NCI-H2029 (cell line): ENCODE measurements at regions not wholly inside any gene's neighbourhood (a gene's known extent, or its start where the extent isn't known, plus 50 kb on each side); places are given as distances from the start of the nearest gene placed in this dataset.
"Not testable (repeated sequence)": the region's sequence is repeated elsewhere in the genome, so short reads cannot be mapped to it uniquely, and the experiment has no call there.

ENCODE experiments used
- DNase-seq: peaks from one replicate; lab custom pipeline; 2025; lab: John Stamatoyannopoulos, UW

DNA sequence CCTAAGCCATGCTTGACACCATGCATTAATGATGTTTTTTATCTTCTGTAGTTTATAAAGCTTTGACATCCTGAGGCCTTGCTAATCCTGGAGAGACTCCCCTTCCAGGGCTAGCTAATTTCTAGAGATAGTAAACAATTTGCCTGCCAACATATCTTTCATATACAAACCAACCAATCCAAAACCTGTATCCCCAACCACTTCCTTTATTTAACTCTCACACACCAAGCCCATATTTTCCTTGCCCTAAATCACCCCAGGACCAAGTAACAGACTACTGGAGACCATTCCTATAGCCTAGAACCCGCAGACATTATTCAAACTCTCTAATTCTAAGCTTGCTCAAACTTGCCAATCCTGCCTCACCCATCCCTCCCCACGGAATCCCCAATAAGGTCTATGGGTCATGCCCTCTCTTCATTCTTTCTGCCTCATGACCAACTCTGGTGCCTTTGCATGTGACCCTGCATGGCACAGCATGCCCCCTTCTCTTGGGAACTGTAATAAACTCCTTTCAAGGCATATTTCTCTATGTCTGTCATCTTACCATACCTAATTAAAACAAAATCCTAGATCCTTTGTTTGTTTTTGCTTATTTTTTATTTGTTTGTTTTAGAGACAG lies 116.6 kb upstream of the CACUL1 start:
- no peak for DNase-seq

DNA sequence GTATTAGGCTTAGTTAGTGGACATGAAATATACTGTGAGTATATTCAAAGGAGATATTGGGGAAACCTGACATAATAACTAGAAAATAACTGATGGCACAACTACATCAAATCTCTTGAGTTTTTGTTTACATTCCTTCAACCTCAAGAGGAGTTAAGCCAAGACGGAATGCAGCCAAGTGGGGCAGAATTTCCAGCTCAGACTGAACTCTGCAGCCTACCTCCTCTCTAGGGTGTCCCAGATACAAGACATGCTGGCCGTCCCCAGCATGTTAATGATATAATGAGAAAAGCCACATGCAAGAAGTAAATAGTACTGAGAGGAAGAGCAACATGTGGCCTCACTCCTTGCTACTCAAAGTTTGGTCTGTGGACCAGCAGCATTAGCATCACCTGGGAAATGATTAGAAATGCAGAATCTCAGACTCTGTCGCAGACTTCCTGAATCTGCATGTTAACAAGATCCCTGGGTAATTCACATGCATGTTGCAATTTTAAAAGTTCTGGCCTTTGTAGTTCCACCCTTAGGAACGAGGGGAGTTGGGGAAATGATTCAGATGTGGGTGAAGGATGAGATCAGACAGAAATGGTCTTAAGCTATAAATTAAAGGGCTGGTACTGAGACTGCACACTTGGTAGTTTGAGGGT lies 118.4 kb upstream of the CACUL1 start:
- no peak for DNase-seq

DNA sequence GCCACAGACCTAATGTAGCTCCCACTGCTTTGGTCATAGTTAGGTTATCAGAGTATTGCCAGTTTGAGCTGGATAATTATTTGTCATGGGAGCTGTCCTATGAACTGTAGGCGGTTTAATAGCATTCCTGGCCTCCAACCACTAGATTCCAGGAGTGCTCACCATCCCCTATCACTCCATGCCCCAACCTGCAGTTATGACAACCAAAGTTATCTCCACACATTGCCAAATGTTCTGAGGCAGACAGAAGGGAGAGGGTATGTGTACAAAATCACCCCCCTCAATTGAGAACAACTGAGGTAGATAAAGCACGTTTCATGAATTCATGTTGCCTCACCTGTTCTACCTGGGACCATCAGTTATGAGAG lies 119.0 kb upstream of the CACUL1 start:
- DNase-seq, result no peak

DNA sequence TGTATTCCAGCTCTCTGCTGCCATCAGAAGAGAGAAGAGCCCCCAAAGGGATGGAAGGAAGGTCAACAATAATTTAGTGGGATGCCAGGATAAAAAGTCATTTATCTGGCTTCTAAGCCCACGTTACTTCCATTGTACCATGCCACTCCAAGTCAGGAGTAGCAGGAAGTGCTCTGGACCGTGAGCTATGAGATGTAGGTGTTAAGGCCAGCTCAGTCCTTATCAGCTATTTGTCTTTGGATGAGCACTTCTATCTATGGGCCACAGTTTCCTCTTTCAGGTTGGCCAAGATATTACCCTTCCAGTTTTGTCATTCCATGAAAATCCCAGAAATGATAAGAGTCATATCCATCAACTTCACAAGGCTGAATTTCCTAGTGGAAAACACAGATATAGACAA lies 119.4 kb upstream of the CACUL1 start:
- DNase-seq, result no peak

DNA sequence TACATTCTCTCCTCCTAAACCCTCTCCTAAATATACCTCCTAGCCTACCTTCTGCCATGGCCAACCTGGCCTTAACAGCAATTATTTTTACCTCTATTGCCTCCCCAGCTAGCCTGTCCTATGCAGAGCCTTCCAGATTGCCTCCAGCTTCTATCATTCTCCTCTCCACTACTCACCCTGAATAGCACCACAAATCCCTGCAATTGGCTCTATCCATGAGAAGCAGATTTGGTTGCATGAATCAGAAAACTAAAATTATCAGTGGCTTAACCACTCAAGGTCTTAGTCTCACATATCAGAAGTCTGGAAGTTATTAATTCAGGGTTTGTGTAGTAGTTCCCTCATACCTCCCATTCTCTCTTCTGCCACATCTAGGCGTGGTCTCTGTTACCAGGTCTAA lies 120.3 kb upstream of the CACUL1 start:
- no peak for DNase-seq

DNA sequence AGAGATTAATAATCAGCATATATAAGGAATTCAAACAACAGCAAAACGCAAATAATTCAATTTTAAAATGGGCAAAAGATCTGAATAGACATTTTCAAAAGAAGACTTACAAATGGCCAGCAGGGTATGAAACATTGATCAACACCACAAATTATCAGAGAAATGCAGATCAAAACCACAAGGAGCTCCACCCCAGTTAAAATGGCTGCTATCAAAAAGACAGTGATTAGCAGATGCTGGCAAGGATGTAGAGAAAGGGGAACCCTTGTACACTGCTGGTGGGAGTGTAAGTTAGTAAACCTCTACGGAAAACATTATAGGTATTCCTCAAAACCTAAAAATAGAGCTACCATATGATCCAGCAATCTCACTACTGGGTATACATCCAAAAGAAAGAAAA lies 128.0 kb upstream of the CACUL1 start:
- no peak for DNase-seq

DNA sequence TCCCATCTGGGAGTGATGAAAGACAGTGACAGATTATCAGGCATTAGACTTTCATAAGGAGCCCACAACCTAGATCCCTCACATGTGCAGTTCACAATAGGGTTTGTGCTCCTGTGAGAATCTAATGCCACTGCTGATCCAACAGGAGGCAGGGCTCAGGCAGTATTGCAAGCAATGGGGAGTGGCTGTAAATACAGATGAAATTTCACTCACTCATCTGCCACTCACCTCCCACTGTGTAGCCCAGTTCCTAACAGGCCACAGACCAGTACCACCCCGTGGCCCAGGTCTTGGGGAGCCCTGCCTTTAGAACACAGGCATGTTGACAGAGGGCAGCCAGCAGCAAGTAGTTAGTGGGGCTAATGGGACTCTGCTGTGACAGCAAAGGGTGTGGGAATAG lies 137.3 kb upstream of the NANOS1 start:
- no peak for DNase-seq

DNA sequence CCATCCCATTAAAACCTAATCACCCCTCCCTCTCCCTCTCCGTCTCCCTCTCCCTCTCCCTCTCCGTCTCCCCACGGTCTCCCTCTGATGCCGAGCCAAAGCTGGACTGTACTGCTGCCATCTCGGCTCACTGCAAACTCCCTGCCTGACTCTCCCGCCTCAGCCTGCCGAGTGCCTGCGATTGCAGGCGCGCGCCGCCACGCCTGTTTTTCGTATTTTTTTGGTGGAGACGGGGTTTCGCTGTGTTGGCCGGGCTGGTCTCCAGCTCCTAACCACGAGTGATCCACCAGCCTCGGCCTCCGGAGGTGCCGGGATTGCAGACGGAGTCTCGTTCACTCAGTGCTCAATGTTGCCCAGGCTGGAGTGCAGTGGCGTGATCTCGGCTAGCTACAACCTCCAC lies 134.6 kb upstream of the NANOS1 start:
- DNase-seq, result not testable (repeated sequence)

DNA sequence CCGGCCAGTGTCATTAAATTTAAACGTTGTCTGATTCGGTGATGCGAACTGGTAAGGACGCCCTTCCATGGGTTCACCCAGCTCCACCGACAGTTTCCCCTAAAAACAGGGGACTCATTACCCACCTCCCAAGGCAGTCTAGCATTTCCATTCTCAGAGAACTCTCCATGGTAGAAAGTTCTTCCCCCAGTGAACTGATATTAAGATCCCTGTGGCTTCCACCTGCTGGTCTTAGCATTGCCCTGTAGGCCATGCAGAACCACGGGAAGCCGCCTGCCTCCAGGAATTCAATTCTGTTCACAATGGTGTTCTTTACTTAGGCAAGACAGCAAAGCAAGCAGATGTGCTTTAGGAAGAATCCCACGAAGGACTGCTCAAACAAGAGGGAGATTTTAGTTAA lies 128.9 kb upstream of the NANOS1 start:
- DNase-seq, result no peak

DNA sequence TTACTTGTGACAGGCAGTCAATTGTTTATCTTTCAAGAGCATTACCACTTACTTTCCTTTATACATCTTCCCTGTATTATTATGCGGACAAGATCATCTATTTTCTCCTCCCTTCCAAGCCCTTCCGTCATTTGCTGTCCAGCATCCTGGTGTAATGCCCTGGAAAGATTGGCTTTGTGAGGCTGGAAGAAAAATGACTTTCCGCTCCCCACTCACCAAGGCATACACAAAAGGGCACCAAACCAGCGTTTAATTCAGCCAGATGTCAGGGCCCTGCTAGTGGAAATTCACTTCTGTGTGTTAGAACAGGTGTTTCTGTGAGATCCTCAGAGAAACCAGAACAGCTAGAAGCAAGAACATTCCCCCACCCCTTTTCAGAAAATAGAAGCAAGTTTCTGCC lies 128.1 kb upstream of the NANOS1 start:
- DNase-seq, result no peak

DNA sequence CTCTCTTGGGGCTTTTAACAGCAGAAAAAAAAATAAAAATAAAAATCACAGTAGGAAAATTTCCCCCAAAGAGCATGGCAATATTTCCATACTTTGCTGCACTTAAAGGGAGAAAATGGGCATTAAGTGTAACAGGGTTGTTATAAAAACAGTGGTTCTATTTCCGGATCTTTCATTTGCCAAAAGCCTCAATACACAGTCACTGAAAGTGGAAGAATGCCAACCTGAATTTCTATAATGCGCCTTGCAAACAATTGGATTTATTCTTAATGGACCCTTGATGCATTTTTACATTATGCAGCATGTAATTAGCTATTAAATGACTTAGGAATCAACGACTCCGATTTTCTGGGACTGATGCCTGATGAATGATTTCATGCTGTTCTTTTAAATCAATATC lies 127.6 kb upstream of the NANOS1 start:
- DNase-seq, result no peak

DNA sequence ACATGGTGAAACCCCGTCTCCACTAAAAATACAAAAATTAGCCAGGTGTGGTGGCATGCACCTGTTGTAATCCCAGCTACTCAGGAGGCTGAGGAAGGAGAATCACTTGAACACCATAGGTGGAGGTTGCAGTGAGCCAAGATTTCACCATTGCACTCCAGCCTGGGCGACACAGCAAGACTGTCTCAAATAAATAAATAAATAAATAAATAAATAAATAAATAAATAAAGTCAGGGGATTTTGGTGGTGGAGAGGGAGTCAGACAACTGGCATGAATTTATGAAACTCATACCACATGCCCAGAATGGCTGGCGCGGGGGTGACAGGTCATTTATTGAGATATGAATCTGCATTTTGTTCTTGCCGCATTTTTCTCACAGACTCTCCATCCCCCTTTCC lies 126.9 kb upstream of the NANOS1 start:
- not testable (repeated sequence) for DNase-seq

DNA sequence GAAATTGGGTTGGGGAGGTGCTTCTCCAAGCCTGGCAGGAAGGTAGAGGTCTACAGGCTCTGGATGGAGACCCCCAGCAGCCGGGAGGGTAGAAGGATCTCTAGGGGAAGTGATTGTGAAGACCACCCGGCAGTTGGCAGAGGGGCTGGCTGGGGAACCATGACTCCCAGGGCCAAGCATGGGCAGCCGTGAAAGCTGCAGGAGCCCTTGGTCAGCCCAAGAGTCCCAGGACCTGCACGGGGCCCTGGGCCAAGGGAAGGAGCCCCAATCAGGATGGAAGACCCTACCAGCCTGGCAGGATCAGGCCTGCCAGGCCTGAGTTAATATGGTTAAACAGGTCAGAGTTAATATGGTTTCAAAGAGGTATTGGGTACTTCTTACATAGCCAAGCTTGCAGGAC lies 126.3 kb upstream of the NANOS1 start:
- no peak for DNase-seq

DNA sequence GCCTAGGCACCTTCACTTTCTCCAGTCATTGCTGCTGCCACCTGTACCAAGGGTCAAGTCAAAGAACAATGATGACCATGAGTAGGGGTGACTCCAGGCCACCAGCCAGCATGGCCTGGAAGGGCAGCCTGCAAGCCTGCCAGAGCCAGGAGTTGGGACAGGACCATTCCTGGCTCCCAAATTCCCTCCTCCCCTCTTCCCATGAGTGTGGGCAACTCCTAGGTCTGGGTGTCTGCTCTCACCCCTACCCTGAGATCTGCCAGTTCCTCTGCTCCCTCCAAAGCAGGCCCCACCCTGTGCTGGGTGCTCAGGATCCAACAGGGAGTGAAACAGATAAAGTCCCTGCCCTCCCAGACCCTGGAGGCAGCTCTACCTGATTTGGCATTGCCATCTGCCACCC lies 125.8 kb upstream of the NANOS1 start:
- no peak for DNase-seq

DNA sequence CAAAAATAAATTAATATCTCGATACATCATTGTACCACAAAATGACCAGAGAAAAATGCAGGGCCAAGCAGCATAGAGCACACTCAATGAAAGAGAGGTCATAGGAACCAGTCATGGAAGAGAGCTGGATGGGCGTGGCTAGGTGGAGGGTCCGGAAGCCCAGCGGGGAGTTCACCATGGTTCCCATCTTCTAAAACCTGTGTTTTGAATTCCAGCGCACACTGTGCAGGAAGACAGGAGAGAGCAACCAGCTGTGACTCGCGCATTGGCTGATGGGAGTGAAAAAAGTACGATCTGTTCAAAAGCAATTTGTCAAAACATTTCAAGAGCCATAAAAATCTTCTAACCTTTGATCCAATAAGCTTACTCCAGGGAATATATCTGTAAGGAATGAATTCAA lies 125.2 kb upstream of the NANOS1 start:
- no peak for DNase-seq

DNA sequence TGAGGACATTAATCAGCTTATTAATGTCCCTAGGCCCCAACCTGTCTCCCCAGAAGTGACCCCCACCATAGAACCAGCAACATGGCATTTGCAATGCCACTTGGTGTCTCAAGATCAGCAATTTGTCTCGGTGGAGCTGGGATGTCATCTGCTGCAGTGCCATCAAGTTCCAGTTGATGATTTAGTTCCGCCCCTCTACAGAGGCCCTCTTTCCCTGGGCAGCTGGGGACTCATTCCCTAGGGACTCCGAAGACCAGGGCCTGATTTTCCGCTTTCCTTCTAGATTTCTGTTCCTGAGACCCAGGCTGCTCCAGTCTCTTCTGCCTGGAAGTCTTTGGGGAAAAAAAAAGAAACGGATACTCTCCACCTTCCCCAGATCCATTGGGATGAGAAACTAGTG lies 122.5 kb upstream of the NANOS1 start:
- DNase-seq, result no peak

DNA sequence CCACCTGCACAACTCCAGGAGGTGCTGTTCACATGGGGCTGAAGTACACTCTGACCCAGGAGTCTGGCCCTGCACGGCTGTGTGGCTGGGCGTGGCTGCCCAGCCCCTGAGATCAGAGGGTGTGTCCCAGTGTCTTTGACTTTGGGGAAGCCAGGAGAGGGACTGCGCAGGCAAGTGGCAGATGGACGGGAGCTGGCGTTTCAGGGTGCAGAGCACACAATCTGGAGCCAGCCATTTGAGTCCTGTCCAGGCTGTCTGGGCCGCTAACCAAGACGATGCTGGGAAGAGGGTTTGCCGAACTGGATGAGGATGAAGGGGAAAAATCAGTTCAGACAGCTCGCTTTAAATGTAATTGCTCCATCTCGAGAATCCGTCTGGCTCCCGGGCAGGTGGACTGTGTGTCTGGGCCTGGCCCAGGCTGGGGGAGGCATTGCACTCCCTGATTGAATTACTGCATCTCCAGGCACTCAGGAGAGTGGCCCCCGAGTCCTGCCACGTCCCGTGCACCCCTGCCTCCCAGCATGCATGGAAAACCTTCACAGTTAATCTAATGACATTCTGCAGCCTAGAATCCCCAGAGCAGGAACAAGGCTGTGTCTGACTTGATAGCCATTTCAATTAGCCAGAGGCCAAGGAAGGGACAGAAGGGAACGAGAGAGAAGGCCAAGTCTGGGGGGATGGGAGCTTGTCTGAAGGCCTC lies 120.8 kb upstream of the NANOS1 start:
- DNase-seq, result no peak

DNA sequence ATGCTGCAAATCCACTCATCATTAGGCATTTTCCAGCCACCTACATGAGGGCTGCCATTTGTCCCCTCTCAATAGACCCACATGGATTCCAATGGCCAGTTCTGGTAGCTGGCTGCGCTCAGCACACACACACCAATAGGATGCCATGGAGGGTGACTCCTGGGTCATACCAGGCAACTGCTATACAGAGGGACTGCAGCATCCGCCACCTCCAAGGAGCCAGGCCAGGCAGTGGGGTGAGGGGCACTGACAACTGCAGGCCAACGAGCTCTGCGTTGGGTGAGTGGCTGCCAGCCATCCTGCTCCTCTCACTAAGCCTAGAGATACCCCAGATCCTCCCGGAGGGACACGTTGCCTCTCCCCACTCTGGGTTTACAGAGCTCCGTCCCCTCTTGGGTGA lies 118.8 kb upstream of the NANOS1 start:
- no peak for DNase-seq

DNA sequence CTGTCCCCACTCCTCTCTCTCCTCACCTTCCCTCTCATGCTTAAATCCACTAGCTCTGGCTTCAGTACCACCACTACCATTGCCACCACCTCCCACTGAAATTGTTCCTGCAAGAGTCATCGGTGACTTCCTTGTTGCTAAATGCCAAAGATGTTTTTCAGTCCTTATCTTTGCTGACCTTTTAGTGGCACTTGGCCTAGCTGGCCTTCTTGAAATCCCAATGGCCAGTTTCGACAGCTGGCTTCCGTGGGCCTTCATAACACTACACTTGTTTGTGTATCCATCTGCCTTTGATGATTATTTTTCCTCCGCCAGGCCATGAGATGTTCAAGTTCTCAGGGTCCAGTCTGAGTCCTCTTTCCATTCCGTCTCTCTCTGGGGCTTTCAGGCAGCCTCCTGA lies 118.2 kb upstream of the NANOS1 start:
- no peak for DNase-seq

DNA sequence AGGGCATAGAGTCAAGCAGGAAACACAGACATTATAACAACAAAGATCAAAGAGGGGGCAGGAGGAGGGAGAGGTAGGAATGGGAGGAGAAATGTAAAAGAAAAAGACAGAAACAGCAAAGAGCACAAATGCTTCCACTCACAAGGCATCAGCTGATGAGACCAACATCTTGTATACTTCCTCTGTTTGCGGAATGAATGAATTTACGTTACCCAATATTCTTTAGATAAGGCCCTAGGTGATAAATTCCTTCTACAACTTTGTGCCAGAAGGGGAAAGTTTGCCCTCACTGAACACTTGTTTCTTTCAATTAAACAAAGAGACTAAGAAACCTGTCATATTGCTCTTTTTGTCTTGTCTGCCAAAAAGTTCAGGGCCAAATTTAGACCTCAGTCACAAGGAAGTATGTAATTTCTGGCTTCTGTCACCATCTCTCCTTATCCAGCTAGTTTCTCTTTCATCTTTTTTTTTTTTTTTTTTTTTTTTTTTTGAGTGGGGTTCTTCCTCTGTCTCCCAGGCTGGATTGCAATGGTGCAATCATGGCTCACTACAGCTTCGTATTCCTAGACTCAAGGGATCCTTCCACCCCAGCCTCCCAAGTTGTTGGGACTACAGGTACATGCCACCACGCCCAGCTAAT lies 116.4 kb upstream of the NANOS1 start:
- DNase-seq, result no peak

DNA sequence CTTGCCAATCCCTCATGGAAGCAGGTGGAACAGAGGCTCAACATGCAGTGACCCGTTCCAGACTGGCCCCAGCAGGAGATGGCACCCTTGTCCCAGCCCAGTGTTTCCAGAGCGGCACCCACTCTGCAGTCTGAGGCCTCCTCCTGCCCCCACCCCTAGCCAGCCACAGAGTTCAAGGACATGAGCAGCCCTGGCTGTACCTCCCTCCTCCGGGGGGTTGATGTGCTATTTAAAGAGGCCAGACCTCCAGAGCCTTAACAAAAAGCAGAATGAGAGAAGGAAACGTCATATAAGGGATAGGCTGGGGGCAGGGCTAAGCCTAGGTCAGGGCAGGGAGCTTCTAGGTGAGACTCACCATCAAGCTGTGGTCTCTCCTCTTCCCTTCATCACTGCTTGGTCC lies 115.7 kb upstream of the NANOS1 start:
- DNase-seq, result no peak

DNA sequence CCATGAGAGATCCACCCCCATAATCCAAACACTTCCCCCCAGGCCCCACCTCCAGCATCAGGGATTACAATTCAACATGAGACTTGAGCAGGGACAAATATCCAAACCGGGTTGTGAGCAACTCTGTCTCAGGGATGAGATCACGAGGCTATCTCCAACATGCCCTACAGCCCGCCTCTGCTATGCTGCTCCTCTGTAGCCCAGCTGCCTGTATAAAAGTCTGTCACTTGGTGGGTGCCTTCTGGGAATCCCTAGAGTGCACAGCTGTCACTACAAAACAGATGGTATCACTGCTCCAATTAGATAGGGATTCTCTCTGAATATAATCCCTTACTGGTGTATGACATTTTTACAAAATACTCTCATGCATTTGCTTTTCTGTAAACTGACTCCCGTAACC lies 114.9 kb upstream of the NANOS1 start:
- DNase-seq, result no peak

DNA sequence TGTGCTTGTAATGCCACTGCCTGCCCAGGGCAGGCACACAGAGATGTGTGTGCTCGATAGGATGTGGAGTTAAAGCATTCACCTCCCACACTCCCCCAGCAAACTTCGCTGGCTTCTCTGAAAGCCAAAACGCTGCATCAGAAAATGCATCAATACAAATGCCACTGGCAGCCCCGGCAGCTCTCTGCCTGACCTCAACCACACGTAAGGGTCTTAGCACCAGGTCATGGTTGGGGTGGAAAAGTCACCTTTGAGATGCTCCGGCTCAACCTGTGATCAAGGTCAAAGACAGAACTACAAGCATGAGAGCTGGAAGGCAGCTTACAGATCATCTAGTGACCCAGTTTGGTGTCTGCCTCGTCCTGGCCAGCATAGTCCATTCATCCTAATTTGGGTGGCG lies 114.4 kb upstream of the NANOS1 start:
- DNase-seq, result no peak
